T47D (cell line): ENCODE measurements at regions not wholly inside any gene's neighbourhood (a gene's known extent, or its start where the extent isn't known, plus 50 kb on each side); places are given as distances from the start of the nearest gene placed in this dataset.

ENCODE experiments used
- DNase-seq, 2 experiments: peaks; one replicate each; pipeline versions ENCODE4 v3.0.0 to v3.0.0-alpha.2; 2011 to 2012; ENCODE audit warnings: low read depth in 1 of 2, low spot score in 1 of 2
- JUND ChIP-seq: IDR thresholded peaks from 2 replicates; pipeline ENCODE4 v1.6.1; 2012; ENCODE audit warnings: low read depth
- in situ Hi-C: cut with HindIII; loops from 2 replicates; pipeline ENCODE4 v1.10.0; 2016; ENCODE audit warnings: low sequenced_read_pairs, low pct_unique_long_range_greater_than_20kb

GRCh38 chr11:128246810-128247594 lies 340.4 kb downstream of the ETS1 start:
- in situ Hi-C loops = no loop called here
- TF ChIP-seq JUND = no peak
- no peak for DNase-seq

DNA sequence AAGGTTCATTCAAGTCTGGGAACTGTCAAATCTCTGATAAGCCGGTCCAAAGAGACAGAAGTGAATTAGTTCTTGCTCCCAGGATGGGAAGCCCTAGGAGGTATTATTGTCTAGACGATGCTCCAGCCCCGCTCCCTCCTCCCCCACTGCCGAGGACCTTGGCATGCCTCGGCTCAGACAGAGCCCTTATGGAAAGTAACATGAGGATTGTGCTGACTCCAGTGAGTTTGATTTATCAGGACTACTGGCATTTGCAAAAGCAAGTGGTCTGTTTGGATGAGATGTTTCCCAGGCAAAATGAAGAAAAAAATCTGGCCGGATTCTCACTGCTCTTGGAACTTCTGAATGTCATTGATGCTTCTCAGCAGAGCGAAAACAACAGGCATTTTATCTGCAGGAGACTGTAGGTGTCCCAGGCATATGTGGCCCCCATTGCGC lies 341.0 kb downstream of the ETS1 start:
- no peak for DNase-seq
- in situ Hi-C loops = no loop called here
- TF ChIP-seq JUND = no peak

- no peak for DNase-seq
- no peak for TF ChIP-seq JUND
- in situ Hi-C loops = no loop called here
These were observed 342.5 kb downstream of the ETS1 start for GRCh38 chr11:128244871-128245270.

GRCh38 chr11:128242451-128242850 lies 344.9 kb downstream of the ETS1 start:
- in situ Hi-C loops = no loop called here
- no peak for DNase-seq
- TF ChIP-seq JUND = no peak

GRCh38 chr11:128240546-128240945 lies 346.8 kb downstream of the ETS1 start:
- DNase-seq = no peak
- in situ Hi-C loops = no loop called here
- no peak for TF ChIP-seq JUND

DNA sequence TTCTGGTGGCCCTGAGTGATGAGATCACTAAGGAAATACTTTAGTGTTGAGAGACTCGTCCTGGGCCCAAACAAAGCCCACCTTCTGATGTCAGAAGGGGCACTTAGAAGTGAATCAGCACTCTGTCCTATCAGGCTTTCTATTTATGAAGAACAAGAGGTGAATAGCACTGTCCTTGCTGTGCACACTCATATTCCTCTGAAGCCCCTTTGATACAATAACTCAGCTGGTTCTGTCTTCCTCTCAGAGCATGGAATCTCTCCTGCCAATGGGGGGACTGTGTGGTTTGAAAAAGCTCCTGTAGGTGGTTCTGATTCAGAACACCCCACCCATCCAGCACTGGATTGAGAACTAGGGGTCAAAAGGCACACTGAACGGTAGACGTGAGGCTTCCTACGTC lies 348.1 kb downstream of the ETS1 start:
- DNase-seq = no peak
- in situ Hi-C loops = no loop called here
- TF ChIP-seq JUND = no peak

GRCh38 chr11:128238521-128239265 lies 348.7 kb downstream of the ETS1 start:
- TF ChIP-seq JUND = no peak
- DNase-seq = no peak
- in situ Hi-C loops = no loop called here

DNA sequence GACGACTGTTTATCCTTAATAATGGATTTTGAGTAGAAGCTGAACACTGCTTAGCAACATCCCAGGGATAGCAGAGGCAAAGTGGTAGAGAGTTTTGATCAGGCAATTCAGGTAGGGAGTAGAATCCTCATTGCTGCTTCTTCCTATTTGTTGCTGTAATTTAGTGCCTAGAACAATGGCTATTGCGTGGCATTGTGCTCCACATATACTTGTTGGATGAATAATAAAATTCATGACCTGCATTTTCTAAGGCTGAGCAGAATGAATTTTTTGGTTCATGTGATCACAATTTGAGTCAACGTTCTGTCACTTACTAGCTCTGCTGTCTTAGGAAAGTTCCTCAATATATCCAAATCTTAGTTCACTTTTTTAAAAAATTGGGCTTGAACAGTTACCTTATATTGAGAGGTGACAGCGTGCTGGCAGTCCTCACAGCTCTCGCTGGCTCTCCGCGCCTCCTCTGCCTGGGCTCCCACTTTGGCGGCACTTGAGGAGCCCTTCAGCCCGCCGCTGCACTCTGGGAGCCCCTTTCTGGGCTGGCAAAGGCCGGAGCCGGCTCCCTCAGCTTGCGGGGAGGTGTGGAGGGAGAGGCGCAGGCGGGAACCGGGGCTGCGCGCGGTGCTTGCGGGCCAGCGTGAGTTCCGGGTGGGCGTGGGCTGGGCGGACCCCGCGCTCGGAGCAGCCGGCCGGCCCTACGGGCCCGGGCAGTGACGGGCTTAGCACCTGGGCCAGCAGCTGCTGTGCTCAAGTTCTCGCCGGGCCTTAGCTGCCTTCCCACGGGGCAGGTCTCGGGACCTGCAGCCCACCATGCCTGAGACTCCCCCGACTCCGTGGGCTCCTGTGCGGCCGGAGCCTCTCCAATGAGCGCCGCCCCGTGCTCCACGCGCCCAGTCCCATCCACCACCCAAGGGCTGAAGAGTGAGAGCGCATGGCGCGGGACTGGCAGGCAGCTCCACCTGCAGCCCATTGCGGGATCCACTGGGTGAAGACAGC lies 350.6 kb downstream of the ETS1 start:
- DNase-seq = peak in 1 of 2 experiments; percentile 35
- TF ChIP-seq JUND = no peak
- in situ Hi-C loops = no loop called here

DNA sequence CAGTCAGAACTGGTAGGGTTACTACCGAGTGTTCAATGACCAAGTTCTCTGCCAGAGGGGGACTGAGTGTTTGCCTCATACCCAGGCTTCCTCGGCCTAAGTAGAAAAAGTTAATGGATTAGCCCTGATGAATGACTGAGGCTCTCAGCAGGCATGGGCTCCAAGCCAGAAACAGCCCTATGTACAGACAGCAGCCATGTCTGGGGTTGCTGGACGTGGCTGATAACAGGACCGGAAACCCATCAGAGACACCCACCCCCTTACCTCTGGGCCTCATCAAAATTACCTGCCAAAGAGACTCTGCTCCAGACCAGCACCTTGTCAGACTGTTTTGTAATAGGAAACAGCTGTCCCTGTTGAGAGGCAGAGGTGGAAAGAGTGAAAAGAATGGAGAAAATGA lies 351.4 kb downstream of the ETS1 start:
- TF ChIP-seq JUND = no peak
- DNase-seq = no peak
- in situ Hi-C loops = no loop called here

DNA sequence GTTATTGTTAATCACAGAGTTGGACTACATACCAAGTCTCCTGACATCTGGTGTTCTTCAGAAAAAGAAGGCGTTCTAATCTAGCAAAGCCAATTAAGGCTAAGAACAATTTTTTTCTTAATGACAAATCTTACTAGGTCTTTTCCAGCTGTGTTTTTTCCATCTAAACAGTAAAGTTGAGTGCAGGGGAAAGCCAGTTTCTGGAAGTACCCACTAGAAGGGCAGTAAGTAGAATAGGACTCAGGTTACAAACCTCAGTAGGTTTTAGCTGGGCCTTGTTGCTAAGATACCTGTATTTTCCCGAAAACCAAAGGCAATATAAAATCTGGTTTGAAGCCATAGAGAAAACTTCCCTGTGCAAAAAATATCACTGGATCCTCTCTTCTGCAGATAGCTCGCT lies 351.9 kb downstream of the ETS1 start:
- TF ChIP-seq JUND = no peak
- in situ Hi-C loops = no loop called here
- no peak for DNase-seq

DNA sequence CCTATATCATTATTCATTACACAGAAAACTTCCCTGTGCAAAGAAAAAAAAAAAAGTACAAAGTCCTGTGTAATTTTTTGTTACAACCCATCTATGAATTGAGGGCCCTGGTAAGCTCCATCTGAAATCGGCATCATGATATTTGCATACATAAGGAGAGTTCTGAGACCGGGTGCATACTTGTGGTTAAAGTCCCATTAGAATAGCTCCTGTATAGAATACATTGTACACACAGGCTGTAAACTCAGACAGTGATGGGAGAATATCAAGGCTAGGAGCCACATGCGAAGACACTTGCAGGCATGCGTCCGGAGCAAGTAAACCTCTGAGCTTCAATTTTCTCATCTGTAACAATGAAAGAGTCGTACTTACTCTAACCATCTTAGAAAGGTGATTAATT lies 353.2 kb downstream of the ETS1 start:
- in situ Hi-C loops = no loop called here
- DNase-seq = no peak
- TF ChIP-seq JUND = no peak

DNA sequence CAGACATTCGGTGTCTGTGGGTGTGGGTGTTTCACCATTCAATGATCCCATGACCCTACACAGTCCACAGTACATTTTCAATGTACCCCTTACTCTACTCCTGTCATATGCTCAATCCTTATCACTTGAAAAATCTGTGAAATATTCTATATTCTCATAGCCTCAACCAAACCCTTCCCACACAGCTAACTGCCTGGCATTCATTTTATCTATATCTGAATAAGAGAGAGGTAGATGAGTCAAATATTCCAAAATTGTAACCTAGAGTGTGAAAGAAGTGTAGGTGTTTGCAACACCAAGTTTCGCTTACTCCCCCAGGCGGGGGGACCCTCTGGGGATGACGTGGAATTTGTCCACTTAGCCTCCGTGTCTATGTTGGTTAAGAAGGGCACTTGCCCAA lies 354.8 kb downstream of the ETS1 start:
- TF ChIP-seq JUND = no peak
- DNase-seq = no peak
- in situ Hi-C loops = no loop called here
